Neural cell (in vitro differentiated cells): ENCODE measurements at regions not wholly inside any gene's neighbourhood (a gene's known extent, or its start where the extent isn't known, plus 50 kb on each side); places are given as distances from the start of the nearest gene placed in this dataset.

Experiments used
- H2AFZ ChIP-seq: fragments of 200-600, 300-800 bp; sonication (generic), shearing (Covaris generic); 2 replicates; pipeline ENCODE4 v1.6.0; 2014; ENCODE audit warnings: low read depth, mild to moderate bottlenecking, antibody characterized with exemption, low read length, moderate library complexity
- H3F3A ChIP-seq: fragments of 200-600 bp; shearing (Covaris generic); 2 replicates; pipeline ENCODE4 v1.6.1; 2016; ENCODE audit warnings: mild to moderate bottlenecking, moderate library complexity, mixed read lengths, antibody characterized with exemption, low read length; ENCODE audit not compliant: insufficient read depth, poor library complexity, severe bottlenecking
- H3K27ac ChIP-seq: fragments of 200-600, 300-800 bp; sonication (generic), shearing (Covaris generic); 2 replicates; pipeline ENCODE4 v1.5.1; 2014; ENCODE audit warnings: mild to moderate bottlenecking, low read length, moderate library complexity
- H3K27me3 ChIP-seq: fragments of 300-800, 200-600 bp; sonication (generic), shearing (Covaris generic); 2 replicates; pipeline ENCODE4 v1.6.0; 2014; ENCODE audit warnings: mild to moderate bottlenecking, low read depth, low read length, moderate library complexity; ENCODE audit not compliant: insufficient read depth
- H3K36me3 ChIP-seq: fragments of 300-800, 200-600 bp; sonication (generic), shearing (Covaris generic); 2 replicates; pipeline ENCODE4 v1.5.1; 2014; ENCODE audit warnings: mild to moderate bottlenecking, antibody characterized with exemption, low read length, moderate library complexity; ENCODE audit not compliant: insufficient read depth
- H3K4me2 ChIP-seq: fragments of 300-800, 200-600 bp; sonication (generic), shearing (Covaris generic); 2 replicates; pipeline ENCODE4 v1.6.0; 2014; ENCODE audit warnings: mild to moderate bottlenecking, low read length
- H3K4me3 ChIP-seq: fragments of 300-800, 200-600 bp; sonication (generic), shearing (Covaris generic); 2 replicates; pipeline ENCODE4 v1.5.1; 2014; ENCODE audit warnings: mild to moderate bottlenecking, low read length, moderate library complexity
- H3K79me2 ChIP-seq: fragments of 200-600 bp; shearing (Covaris generic); replicated peaks from 2 replicates; pipeline ENCODE4 v1.6.0; 2014; ENCODE audit warnings: mild to moderate bottlenecking, low read length, moderate library complexity; ENCODE audit not compliant: insufficient read depth
- H3K9ac ChIP-seq: fragments of 300-800, 200-600 bp; sonication (generic), shearing (Covaris generic); 2 replicates; pipeline ENCODE4 v1.6.1; 2016; ENCODE audit warnings: mild to moderate bottlenecking, low read length, mixed read lengths
- H3K9me2 ChIP-seq: fragments of 200-600 bp; shearing (Covaris generic); 2 replicates; pipeline ENCODE4 v1.6.1; 2016; ENCODE audit warnings: mild to moderate bottlenecking, low read length, mixed read lengths; ENCODE audit not compliant: insufficient read depth
- H3K9me3 ChIP-seq: fragments of 200-600, 300-800 bp; sonication (generic), shearing (Covaris generic); 2 replicates; pipeline ENCODE4 v1.6.1; 2016; ENCODE audit warnings: mild to moderate bottlenecking, mixed run types, low read length, moderate library complexity, mixed read lengths
- H4K20me1 ChIP-seq: fragments of 200-600 bp; shearing (Covaris generic); 2 replicates; pipeline ENCODE4 v1.6.1; 2016; ENCODE audit warnings: mild to moderate bottlenecking, mixed run types; ENCODE audit not compliant: insufficient read depth
- EP300 ChIP-seq: fragments of 450-650 bp; conservative IDR thresholded peaks from 2 replicates; pipeline ENCODE4 v1.6.1; 2014; ENCODE audit warnings: antibody characterized with exemption, mild to moderate bottlenecking, moderate library complexity; ENCODE audit not compliant: poor library complexity, severe bottlenecking
- EZH2 ChIP-seq: fragments of 200-600, 300-800 bp; shearing (Covaris generic), sonication (generic); IDR thresholded peaks from 2 replicates; pipeline ENCODE4 v1.6.1; 2014; ENCODE audit warnings: antibody characterized with exemption, low read length, borderline replicate concordance, mild to moderate bottlenecking; ENCODE audit not compliant: insufficient read depth, poor library complexity, severe bottlenecking
- MXI1 ChIP-seq: fragments of 450-650 bp; conservative IDR thresholded peaks from 2 replicates; pipeline ENCODE4 v1.6.1; 2014; ENCODE audit warnings: antibody characterized with exemption, mild to moderate bottlenecking; ENCODE audit not compliant: poor library complexity, severe bottlenecking
- POLR2AphosphoS5 ChIP-seq: IDR thresholded peaks from 2 replicates; pipeline ENCODE4 v1.6.1; 2012
- RAD21 ChIP-seq: fragments of 450-650 bp; conservative IDR thresholded peaks from 2 replicates; pipeline ENCODE4 v1.6.1; 2014; ENCODE audit warnings: antibody characterized with exemption, mild to moderate bottlenecking, moderate library complexity
- SMC3 ChIP-seq: fragments of 450-650 bp; conservative IDR thresholded peaks from 2 replicates; pipeline ENCODE4 v1.6.1; 2014; ENCODE audit warnings: antibody characterized with exemption, mild to moderate bottlenecking, moderate library complexity; ENCODE audit not compliant: poor library complexity
- TAF1 ChIP-seq: IDR thresholded peaks from 2 replicates; pipeline ENCODE4 v1.6.1; 2012; ENCODE audit warnings: low read depth
- TF ChIP-seq, protein P1 (sequence below): fragments of 450-650 bp; IDR thresholded peaks from 2 replicates; pipeline ENCODE4 v1.5.1; 2014; ENCODE audit warnings: antibody characterized with exemption, mild to moderate bottlenecking, moderate library complexity; ENCODE audit not compliant: poor library complexity, severe bottlenecking
- TF ChIP-seq, protein P2 (sequence below): IDR thresholded peaks from 2 replicates; pipeline ENCODE4 v1.6.1; 2012; ENCODE audit warnings: borderline replicate concordance

DNA sequence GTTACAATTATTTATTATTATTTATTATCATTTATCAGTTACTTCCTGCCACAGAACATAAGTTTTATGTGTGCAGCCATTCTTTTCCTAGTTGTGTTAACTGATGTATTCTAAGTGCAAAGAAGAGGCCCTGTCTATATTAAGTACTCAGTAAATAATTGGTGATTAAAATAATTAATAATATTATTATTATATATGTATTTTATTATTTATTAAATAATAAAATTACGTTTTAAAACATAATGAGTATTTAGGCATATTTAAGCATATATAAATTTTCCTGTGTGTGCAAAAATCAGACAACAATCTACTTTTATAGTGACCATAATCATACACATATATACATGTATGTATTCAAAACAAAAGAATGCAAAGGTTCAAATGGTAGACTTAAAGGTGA lies 1871.6 kb upstream of the IGFBP7 start:
- Histone ChIP-seq H3K79me2 (no peaks in the 10 kb centered on the region), H3K4me2 (no peak overlapping the region), H3K4me3 (no peak overlapping the region), H2AFZ (no peak overlapping the region), H4K20me1 (no peaks in the 10 kb centered on the region), H3K27ac (no peak overlapping the region), H3K9me2 (no peaks in the 10 kb centered on the region), H3K27me3 (no peaks in the 10 kb centered on the region), H3K9me3 (no peaks in the 10 kb centered on the region), H3K9ac (no peak overlapping the region), H3K36me3 (no peaks in the 10 kb centered on the region), H3F3A (no peaks in the 10 kb centered on the region)
- TF ChIP-seq, protein P1, sequence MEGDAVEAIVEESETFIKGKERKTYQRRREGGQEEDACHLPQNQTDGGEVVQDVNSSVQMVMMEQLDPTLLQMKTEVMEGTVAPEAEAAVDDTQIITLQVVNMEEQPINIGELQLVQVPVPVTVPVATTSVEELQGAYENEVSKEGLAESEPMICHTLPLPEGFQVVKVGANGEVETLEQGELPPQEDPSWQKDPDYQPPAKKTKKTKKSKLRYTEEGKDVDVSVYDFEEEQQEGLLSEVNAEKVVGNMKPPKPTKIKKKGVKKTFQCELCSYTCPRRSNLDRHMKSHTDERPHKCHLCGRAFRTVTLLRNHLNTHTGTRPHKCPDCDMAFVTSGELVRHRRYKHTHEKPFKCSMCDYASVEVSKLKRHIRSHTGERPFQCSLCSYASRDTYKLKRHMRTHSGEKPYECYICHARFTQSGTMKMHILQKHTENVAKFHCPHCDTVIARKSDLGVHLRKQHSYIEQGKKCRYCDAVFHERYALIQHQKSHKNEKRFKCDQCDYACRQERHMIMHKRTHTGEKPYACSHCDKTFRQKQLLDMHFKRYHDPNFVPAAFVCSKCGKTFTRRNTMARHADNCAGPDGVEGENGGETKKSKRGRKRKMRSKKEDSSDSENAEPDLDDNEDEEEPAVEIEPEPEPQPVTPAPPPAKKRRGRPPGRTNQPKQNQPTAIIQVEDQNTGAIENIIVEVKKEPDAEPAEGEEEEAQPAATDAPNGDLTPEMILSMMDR = no peak
- TF ChIP-seq MXI1 (no peak), RAD21 (no peak)

DNA sequence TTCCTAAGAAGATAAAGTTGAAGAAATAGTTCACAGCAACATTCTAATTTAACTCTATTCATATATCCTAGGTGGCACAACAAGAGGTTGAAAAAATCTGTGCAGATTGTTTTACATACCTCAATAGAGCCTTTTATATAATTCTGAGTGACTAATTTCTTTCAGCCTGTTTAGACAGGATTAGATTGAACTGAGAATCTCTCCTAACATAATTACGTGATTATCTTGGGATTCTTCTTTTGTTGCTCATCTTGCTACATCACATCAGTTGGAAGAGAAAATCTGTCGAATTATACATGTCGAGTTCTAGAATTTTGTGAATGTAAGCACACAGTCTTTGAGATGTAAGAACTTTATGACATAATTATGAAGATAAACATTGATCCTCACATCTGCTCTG lies 1873.7 kb upstream of the IGFBP7 start:
- H3K9ac ChIP-seq = no peak overlapping the region
- no peaks in the 10 kb centered on the region for H4K20me1 ChIP-seq
- H3K4me3 ChIP-seq = no peak overlapping the region
- no peaks in the 10 kb centered on the region for H3K9me2 ChIP-seq
- H3K4me2 ChIP-seq = no peak overlapping the region
- H3F3A ChIP-seq = no peaks in the 10 kb centered on the region
- H2AFZ ChIP-seq = no peak overlapping the region
- TF ChIP-seq SMC3 (no peak), EP300 (peak; percentile 71)
- no peak overlapping the region for H3K27ac ChIP-seq
- no peaks in the 10 kb centered on the region for H3K36me3 ChIP-seq
- H3K9me3 ChIP-seq = no peaks in the 10 kb centered on the region
- no peaks in the 10 kb centered on the region for H3K27me3 ChIP-seq
- no peaks in the 10 kb centered on the region for H3K79me2 ChIP-seq

DNA sequence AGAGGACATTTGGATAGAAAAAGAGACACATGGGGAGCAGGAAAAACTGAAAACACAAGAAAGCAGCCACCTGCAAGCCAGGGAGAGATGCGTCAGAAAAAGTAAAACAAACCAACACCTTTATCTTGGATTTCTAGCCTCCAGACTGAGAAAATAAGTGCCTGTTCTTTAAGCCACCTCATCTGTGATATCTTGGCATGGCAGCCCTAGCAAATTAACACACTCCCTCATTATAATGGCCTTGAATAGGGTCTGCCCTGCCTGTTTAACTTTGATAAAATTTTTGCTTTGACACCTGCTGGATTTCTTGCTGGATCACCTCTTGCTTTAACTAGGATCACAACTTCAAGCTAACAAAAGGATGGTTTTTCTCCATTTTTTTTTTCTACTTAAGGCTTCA lies 1892.0 kb upstream of the IGFBP7 start:
- H3K4me2 ChIP-seq = no peak overlapping the region
- H3K36me3 ChIP-seq = no peaks in the 10 kb centered on the region
- no peak overlapping the region for H3K27ac ChIP-seq
- H3K79me2 ChIP-seq = no peaks in the 10 kb centered on the region
- H4K20me1 ChIP-seq = no peaks in the 10 kb centered on the region
- H3K9me2 ChIP-seq = no peaks in the 10 kb centered on the region
- no peaks in the 10 kb centered on the region for H3K27me3 ChIP-seq
- TF ChIP-seq TAF1 (no peak), EP300 (no peak), EZH2 (no peak), MXI1 (no peak), POLR2AphosphoS5 (no peak), RAD21 (no peak), SMC3 (no peak)
- TF ChIP-seq, protein P1 = no peak
- TF ChIP-seq, protein P2, sequence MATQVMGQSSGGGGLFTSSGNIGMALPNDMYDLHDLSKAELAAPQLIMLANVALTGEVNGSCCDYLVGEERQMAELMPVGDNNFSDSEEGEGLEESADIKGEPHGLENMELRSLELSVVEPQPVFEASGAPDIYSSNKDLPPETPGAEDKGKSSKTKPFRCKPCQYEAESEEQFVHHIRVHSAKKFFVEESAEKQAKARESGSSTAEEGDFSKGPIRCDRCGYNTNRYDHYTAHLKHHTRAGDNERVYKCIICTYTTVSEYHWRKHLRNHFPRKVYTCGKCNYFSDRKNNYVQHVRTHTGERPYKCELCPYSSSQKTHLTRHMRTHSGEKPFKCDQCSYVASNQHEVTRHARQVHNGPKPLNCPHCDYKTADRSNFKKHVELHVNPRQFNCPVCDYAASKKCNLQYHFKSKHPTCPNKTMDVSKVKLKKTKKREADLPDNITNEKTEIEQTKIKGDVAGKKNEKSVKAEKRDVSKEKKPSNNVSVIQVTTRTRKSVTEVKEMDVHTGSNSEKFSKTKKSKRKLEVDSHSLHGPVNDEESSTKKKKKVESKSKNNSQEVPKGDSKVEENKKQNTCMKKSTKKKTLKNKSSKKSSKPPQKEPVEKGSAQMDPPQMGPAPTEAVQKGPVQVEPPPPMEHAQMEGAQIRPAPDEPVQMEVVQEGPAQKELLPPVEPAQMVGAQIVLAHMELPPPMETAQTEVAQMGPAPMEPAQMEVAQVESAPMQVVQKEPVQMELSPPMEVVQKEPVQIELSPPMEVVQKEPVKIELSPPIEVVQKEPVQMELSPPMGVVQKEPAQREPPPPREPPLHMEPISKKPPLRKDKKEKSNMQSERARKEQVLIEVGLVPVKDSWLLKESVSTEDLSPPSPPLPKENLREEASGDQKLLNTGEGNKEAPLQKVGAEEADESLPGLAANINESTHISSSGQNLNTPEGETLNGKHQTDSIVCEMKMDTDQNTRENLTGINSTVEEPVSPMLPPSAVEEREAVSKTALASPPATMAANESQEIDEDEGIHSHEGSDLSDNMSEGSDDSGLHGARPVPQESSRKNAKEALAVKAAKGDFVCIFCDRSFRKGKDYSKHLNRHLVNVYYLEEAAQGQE = no peak
- no peaks in the 10 kb centered on the region for H3K9me3 ChIP-seq
- no peak overlapping the region for H3K4me3 ChIP-seq
- no peak overlapping the region for H3K9ac ChIP-seq
- H2AFZ ChIP-seq = no peak overlapping the region
- no peaks in the 10 kb centered on the region for H3F3A ChIP-seq
